ENCODE measurements at regions not wholly inside any gene's neighbourhood (a gene's known extent, or its start where the extent isn't known, plus 50 kb on each side); places are given as distances from the start of the nearest gene placed in this dataset.

DNA sequence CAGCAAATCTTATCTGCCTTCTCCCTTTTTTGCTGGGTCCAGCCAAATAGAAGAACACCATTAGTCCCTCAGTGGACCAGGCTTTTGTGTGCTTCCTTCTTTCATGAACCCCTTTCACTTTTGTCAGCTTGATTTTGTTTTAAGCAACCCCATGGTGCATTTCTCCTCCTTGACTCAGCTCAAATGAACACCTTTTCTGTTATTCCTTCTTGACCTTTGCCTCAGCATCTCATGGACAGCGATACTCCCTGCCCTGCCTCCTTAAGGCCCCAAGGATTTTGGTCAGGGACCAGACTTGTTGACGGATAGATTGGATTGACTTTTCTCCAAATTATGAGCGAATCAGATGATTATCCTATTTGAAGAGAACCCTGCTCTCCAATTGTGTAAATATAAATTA lies 356.6 kb upstream of the USP24 start:
- no peaks in the 10 kb centered on the region for H3K27me3 ChIP-seq (ENCODE audit: control insufficient read depth in 2 of 2, insufficient read depth in 2 of 2, low read length in 2 of 2)
- intact Hi-C loops (cut with micrococcal nuclease): no loop called here
- H4K20me1 ChIP-seq (ENCODE audit: insufficient read depth, low read length): no peaks in the 10 kb centered on the region
- Mint-ChIP-seq H3K27ac (no peak overlapping the region), H3K4me1 (no peaks in the 10 kb centered on the region), H3K36me3 (no peaks in the 10 kb centered on the region), H3K4me3 (no peak overlapping the region), H3K9me3 (peaks cover 5 to 16% (median 8%) of the 10 kb centered on the region in 7 donors), H3K27me3 (ENCODE audit: low read depth in 3 of 3) (peaks cover 1 to 3% (median 1%) of the 10 kb centered on the region in 3 donors)
- H3K36me3 ChIP-seq (replicated peaks in 1 of 2; ENCODE audit: control insufficient read depth in 1 of 2, insufficient read depth in 2 of 2, low read length in 2 of 2): no peaks in the 10 kb centered on the region
- no peak overlapping the region for H3K4me2 ChIP-seq (replicated peaks; ENCODE audit: extremely low read depth, low read length, poor library complexity, severe bottlenecking)
- H3K9ac ChIP-seq (ENCODE audit: insufficient read depth, low read length, poor library complexity, severe bottlenecking): no peak overlapping the region
- no peak overlapping the region for H2AFZ ChIP-seq (ENCODE audit: insufficient read depth, low read depth, low read length, poor library complexity, severe bottlenecking)
- 100% methylated on average over 1 of the region's 3 CpGs for WGBS (ENCODE audit: insufficient coverage)
- no peak overlapping the region for H3K27ac ChIP-seq (ENCODE audit: low read depth in 1 of 2, low read length in 2 of 2)
- H3K4me1 ChIP-seq (ENCODE audit: control insufficient read depth in 1 of 2, insufficient read depth in 2 of 2, low read length in 2 of 2): no peaks in the 10 kb centered on the region
- no peak for DNase-seq
- H3K79me2 ChIP-seq (ENCODE audit: insufficient read depth, low read length): no peaks in the 10 kb centered on the region
- H3K4me3 ChIP-seq (replicated peaks in 1 of 3; ENCODE audit: low read depth in 2 of 3, low read length in 3 of 3): no peak overlapping the region
- no peak for TF ChIP-seq CTCF (IDR thresholded peaks at IDR 0.05)
- H3K9me3 ChIP-seq (replicated peaks in 1 of 2; ENCODE audit: control insufficient read depth in 1 of 2, insufficient read depth in 1 of 2, low read length in 2 of 2): peaks cover 0 to 3% of the 10 kb centered on the region in 2 donors

GRCh38 chr1:55569417-55569816 lies 354.3 kb upstream of the USP24 start:
- no peak for DNase-seq
- no peaks in the 10 kb centered on the region for H4K20me1 ChIP-seq (ENCODE audit: insufficient read depth, low read length)
- intact Hi-C loops (cut with micrococcal nuclease): no loop called here
- WGBS (ENCODE audit: insufficient coverage): no CpG with 5 or more reads among the region's 2 CpGs
- no peak overlapping the region for H2AFZ ChIP-seq (ENCODE audit: insufficient read depth, low read depth, low read length, poor library complexity, severe bottlenecking)
- no peak overlapping the region for H3K4me3 Mint-ChIP-seq
- H3K36me3 ChIP-seq (replicated peaks in 1 of 2; ENCODE audit: control insufficient read depth in 1 of 2, insufficient read depth in 2 of 2, low read length in 2 of 2): no peaks in the 10 kb centered on the region
- no peaks in the 10 kb centered on the region for H3K4me1 Mint-ChIP-seq
- H3K9me3 ChIP-seq (replicated peaks in 1 of 2; ENCODE audit: control insufficient read depth in 1 of 2, insufficient read depth in 1 of 2, low read length in 2 of 2): peaks cover 0 to 3% of the 10 kb centered on the region in 2 donors
- H3K9ac ChIP-seq (ENCODE audit: insufficient read depth, low read length, poor library complexity, severe bottlenecking): no peak overlapping the region
- no peak for TF ChIP-seq CTCF (IDR thresholded peaks at IDR 0.05)
- H3K4me3 ChIP-seq (replicated peaks in 1 of 3; ENCODE audit: low read depth in 2 of 3, low read length in 3 of 3): no peak overlapping the region
- no peaks in the 10 kb centered on the region for H3K27me3 ChIP-seq (ENCODE audit: control insufficient read depth in 2 of 2, insufficient read depth in 2 of 2, low read length in 2 of 2)
- H3K79me2 ChIP-seq (ENCODE audit: insufficient read depth, low read length): no peaks in the 10 kb centered on the region
- H3K9me3 Mint-ChIP-seq: peaks cover 5 to 17% (median 11%) of the 10 kb centered on the region in 7 donors
- no peak overlapping the region for H3K27ac Mint-ChIP-seq
- H3K4me1 ChIP-seq (ENCODE audit: control insufficient read depth in 1 of 2, insufficient read depth in 2 of 2, low read length in 2 of 2): no peaks in the 10 kb centered on the region
- H3K4me2 ChIP-seq (replicated peaks; ENCODE audit: extremely low read depth, low read length, poor library complexity, severe bottlenecking): no peak overlapping the region
- H3K27ac ChIP-seq (ENCODE audit: low read depth in 1 of 2, low read length in 2 of 2): no peak overlapping the region
- no peaks in the 10 kb centered on the region for H3K36me3 Mint-ChIP-seq
- H3K27me3 Mint-ChIP-seq (ENCODE audit: low read depth in 3 of 3): peaks cover 0 to 3% (median 1%) of the 10 kb centered on the region in 3 donors

Data from CD14-positive monocyte (primary cell).